Right lobe of liver (tissue), 4 donors: ENCODE measurements at regions not wholly inside any gene's neighbourhood (a gene's known extent, or its start where the extent isn't known, plus 50 kb on each side); places are given as distances from the start of the nearest gene placed in this dataset.

Experiments used
- POLR2A ChIP-seq: fragments of 450-650 bp; IDR thresholded peaks from one replicate; pipeline ENCODE4 v1.6.1; 2017; ENCODE audit warnings: antibody characterized with exemption, mild to moderate bottlenecking
- TF ChIP-seq, protein P1 (sequence below), 4 donors: fragments of 200-600 bp in 3 of 4; fragments of 450-650 bp in 1 of 4; IDR thresholded peaks; one replicate each; pipeline versions ENCODE4 v1.5.1 to v1.8.0; 2016 to 2022; ENCODE audit warnings: antibody characterized with exemption in 4 of 4, mild to moderate bottlenecking in 2 of 4
- donor health status: DM: no; HTN: no; CAD: no.
- donor health status: DM: no; HTN: no; CAD: no.
- donor health status: DM: no; HTN: yes; CAD: no.

GRCh38 chr14:41490323-41490722 is 116.4 kb upstream of the LRFN5 start:
- TF ChIP-seq, protein P1, sequence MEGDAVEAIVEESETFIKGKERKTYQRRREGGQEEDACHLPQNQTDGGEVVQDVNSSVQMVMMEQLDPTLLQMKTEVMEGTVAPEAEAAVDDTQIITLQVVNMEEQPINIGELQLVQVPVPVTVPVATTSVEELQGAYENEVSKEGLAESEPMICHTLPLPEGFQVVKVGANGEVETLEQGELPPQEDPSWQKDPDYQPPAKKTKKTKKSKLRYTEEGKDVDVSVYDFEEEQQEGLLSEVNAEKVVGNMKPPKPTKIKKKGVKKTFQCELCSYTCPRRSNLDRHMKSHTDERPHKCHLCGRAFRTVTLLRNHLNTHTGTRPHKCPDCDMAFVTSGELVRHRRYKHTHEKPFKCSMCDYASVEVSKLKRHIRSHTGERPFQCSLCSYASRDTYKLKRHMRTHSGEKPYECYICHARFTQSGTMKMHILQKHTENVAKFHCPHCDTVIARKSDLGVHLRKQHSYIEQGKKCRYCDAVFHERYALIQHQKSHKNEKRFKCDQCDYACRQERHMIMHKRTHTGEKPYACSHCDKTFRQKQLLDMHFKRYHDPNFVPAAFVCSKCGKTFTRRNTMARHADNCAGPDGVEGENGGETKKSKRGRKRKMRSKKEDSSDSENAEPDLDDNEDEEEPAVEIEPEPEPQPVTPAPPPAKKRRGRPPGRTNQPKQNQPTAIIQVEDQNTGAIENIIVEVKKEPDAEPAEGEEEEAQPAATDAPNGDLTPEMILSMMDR (IDR thresholded peaks at IDR 0.05): no peak
- no peak for TF ChIP-seq POLR2A
